H4 (cell line): ENCODE measurements at regions not wholly inside any gene's neighbourhood (a gene's known extent, or its start where the extent isn't known, plus 50 kb on each side); places are given as distances from the start of the nearest gene placed in this dataset.

Experiments used
- DNase-seq: peaks from one replicate; pipeline ENCODE4 v3.0.0-alpha.2; 2015; ENCODE audit warnings: low spot score

DNA sequence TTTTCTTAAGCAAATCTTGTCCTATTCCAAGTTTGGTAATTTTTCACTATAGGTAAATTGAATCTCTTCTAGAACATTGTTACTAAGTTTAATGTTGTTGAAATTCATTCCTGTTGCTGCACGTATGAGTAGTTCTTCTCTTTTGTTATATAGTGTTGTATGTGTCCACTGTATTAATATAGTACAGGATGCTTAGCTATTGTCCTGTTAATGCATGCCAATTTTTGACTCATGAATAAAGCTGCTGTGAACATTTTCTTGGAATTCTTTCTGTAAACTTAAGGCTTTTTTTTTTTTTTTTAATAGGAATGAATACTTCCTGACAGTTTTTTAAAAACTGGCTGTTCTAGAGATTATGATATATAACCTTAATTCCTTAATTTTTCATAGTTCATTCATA lies 326.9 kb downstream of the SLC4A3 start:
- no peak for DNase-seq

DNA sequence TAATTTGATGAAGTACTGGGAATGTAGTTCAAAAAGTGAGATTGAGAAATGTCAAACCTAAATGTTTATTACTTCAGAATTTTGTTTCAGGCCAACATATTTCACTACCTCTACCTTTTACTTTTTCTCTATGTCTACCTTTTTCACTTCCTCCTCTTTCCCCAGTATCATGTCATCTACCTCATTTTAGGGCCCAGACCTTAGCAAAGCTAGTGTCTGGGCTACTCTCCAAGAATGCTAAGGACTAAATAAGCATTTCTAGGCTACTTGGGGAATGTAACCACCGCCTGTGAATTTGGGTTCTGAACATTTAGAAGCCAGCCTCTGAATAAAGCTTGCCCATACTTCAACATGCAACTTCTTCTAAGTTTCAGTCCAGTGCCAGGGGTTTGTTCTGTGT lies 330.4 kb downstream of the SLC4A3 start:
- no peak for DNase-seq

DNA sequence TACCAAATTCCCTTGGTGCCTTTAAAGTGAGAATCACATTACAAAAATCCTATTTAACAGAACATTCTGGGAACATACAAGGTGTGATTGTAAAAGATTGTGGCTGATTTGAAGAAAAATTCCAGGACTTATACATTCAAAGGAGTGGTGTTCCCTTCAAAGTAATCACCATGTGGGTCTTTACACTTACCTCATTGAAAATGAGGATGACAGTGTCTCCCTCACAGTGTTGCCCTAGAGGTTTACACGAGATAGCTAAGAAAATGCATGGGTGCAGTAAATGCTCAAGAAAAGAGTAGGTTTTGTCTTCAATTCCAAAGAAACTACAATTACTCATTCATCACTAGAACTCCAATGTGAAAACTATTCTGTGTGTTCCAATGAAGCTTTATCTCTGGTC lies 331.5 kb downstream of the SLC4A3 start:
- no peak for DNase-seq

DNA sequence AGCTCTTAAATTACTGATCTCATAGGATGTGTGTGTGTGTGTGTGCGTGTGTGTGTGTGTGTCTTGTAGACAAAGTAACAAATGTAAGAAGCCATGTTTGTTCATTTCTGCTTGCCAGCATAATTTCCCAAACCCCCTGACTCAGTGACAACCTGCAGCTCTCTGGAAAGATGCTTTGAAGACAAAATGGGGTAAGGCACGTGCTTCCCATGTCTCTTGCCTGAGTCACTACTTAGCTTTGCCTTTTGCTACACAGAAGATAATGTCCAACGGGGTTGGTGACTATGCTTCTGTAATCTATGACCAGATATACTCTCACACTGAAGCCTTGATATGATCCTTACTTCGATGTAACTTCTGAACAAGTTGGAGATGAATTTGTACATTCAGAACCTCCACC lies 332.0 kb downstream of the SLC4A3 start:
- DNase-seq = no peak

DNA sequence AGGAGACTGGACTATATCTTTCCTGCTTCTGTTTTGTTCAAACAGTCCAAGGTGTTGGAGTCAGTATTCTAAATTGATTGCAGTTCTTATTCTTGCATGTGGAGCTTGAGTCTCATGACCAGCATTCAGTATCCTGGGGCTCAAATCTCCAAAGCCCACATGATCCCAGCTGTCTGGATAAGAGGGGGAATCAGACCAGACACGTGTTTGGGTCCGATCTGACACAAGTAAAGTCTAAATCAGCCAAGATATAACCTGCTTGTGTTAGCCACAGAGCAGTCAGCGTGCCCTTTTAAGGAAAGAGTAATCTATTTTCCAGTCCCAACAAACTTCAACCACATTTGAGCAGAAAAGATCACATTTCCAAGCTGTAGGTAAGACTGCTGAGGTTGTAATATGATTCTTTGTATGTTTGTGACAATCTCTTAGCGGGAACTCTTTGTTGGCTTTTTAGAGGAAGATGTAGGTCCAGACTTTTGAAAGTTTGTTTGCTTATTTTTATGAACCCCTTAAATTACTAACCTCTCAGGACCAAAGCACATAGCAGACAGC lies 334.6 kb downstream of the SLC4A3 start:
- peak; percentile 86 for DNase-seq

DNA sequence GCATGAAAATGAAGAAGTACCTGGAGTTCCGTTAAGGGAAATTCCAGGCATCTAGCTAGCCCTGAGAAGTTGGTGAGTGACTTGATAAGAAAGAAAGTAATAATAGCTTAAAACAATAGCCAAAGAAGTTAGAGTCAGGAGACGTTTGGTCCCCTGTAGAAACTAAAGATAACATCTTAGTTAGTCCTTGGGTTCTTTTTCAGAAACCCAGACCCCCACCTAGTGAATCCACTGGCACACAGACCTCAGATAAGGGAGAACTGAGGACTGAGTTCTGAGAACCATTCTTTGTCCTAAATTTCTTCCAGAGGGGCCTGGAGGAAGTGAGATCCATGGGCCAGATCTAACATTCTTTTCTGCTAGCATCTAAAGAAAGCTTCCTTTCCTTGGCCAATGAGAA lies 335.4 kb downstream of the SLC4A3 start:
- DNase-seq = no peak

DNA sequence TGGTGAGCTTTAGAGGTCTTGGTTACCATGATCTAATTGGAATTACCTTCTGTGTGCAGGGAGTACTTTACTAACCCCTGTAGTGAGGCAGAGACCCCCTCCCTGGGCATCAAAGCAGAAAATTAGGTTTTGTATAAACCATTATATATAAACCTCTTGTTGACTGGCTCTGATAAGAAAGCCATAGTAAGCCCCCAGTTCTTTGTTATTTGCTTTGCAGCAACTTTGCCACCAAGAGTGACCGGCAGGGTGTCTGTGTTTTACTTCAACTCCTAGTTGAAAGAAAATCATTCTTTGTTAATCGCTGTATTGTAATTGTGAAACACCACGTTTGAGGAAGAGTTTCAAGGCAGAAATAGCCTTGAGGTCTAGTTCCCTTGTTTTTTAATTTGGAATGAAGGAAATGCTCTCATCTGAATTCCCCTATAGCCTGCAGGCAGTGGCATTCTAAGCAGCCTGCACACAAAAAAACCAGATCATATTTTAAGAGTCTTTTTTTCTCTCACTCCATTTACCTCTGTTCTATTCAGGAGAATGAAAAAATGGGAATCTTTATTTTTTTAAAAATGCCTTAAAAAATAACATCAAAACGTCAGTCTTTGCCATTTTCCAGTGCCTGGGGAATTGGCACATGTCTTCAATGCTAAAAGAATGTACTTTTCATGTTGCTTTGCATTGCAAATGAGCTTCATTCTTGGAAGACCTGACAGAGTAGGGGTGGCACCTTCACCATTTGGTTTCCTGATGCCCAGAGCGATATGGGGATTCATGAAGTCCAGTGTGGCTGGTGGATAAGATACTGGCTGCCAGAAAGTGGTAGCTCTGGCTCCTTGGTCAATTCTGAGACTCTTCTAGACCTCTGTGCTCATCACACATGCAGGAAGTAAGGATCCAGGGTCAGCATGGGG lies 338.1 kb downstream of the SLC4A3 start:
- no peak for DNase-seq

DNA sequence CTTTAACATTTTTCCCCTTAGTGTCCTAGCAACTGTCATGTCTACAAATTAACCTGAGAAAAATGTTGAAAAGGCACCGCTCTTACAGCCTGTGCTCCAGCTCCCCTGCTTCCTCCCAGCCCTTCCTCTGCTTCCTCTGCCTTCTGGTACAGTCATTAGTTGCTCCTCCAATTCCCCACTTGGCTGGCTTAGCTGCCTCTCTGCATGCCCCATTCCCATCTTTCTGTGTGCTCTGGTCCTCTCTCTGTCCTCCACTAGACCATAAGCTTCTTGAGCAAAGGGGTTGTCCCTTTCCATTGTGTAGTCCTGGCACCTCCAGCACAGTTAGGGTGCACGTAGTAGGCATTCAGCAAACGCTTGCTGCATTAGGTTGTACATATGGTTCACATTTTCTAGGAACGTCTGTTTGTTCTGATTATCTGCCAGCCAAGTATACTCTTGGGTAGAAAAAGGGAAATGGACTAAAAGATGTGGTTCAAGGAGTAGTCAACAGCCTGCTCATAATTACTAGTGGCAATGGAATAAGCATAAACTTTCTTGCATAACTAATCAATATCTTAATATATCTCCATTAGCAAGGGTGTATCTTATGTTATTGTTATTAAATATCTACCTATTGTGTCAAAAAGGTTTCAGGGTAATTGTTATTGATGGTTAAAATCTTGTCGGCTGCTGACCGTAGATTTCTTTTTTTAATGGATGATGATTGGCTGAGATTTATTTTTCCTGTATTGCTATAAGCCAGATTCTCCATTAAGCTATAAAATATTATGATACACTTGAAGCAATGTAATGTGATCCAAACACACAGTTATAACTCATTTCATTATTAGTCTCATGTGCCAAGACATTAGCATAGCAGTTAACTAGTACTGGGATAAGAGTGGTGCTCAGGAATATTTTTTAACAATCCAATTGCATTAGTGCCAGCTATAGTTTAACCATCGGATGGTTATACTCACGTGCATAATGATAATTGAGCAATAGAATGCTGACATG lies 340.1 kb downstream of the SLC4A3 start:
- no peak for DNase-seq

DNA sequence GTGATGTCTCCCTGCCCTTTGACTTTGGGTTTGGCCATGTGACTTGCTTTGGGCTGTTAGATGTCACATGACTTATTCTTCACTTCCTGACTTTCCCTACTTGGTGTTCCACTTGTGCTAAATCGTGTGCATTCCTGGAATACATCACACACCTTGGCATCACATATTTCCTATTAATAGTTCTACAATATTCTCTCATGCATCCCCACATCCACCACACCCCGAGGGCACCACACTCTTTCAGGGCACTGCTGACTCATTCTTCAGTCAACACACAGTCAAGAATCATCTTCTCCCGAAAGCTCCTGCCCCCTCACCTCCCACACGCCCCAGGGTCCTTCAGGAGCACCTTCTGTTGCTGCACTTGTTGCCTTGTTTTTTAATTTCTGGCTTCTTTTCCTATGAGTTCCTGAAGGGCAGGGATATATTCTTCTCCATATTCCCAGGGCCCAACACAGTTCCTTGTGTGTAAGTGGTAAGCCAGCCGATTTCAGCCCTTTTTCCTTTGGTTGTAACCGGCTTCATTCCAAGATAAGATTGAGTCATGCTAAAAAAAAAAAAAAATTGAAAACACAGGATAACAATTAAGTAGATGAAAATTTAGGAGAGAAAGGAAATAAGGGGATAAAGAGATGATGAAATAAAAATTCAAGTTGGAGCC lies 341.4 kb downstream of the SLC4A3 start:
- peak; percentile 78 for DNase-seq

DNA sequence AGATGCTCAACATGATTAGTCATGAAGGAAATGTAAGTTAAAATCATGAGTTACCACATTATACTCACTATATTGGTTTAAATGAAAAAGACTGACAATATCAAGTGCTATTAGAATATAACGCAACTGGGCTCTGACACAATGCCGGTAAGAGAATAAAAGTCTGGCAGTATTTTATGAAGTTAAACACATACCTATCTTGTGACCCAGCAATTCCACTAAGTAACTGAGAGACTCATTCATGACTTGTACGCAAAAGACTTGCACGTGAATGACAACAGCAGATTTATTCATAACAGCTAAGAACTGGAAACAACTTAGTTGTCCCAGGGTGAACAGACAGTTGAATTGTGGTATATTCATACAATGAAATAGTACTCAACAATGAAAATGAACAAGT lies 342.1 kb downstream of the SLC4A3 start:
- peak; percentile 58 for DNase-seq

DNA sequence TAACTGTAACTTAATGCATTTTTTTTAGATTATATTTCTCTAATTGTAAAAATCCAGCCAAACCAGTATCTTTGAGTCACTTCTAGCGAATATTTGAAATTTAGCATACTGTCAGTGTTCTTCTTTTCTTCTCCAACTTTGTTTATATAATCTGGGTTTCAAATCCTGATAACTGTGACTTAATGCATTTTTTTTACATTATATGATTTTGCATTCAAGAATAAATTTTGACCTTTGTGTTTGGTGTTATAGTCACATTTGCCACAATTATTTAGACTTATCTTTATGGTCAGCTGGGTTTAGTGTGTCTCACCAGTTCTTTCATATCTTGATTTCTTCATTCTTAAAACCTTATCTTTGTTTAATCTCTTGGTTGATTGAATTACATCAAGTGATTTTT lies 345.7 kb downstream of the SLC4A3 start:
- no peak for DNase-seq

DNA sequence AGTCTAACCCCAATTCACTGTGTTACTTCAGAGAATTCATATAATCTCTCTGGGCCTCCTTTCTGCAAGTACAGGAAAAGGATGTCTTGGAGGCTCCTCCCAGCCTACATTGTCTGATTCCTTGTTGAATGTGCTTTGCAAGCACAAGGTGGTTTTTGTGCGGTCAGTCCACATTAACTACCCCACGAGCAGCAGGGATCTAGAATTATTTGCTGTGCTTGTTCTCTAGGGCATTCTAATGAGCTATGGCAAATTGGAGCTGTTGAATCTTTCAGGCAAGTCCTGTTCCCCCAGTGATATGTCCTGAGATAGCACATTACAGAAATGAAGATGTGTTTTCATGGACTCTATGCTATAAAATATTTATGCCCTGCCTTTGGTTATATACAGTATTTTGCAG lies 349.4 kb downstream of the SLC4A3 start:
- DNase-seq = no peak

DNA sequence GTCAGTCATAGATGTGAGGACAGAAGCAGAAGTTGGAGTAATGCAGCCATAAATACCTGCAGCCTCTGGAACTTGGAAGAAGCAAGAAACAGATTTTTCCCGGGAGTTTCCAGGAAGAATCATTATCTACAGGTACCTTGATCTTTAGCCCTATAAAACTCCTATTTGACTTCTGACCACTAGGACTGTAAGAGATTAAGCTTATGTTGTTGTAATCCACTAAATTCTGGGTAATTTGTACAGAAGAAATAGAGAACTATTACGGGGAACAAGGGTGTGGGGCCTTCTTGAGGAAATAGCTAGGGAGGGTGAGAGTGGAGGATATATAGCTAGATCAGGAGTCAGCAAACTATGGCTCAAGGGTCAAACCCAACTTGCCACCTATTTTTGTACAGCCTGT lies 353.2 kb downstream of the SLC4A3 start:
- DNase-seq = no peak

DNA sequence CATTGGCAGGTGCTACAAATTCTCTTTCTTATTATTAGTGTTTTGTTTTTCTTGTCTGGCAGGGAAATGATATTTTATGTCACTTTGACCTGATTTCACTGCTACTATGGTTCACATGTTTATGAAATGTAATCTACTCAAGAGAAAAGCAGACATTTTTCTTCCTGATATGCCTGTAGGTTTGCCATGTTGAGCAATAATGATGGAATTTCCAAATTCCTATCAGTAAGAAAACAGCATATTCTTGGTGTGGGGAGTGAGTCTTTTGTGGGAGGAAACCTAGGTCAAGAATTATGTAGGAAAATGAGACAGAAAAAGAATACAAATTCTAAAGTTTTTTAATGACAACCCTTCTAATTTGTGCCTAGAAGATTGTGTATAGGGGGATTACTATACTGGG lies 356.4 kb downstream of the SLC4A3 start:
- no peak for DNase-seq

DNA sequence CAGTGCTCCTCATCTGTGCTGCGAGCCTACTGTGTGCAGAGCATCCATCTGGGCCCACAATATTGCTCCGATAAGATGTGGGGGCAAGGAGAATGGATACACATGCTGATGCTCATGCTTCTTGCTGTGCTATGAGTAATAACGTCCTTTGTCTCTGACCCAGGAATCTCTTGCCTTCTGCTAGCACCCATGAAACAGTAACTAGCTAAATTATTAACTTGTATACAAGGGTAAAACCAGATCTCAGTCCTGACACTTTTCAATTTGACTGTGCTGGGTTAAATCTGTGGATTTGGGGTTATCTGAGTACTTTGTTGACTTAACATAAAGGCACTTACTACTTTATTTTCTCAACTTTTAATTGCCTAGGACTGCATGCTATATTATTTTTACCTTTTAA lies 357.6 kb downstream of the SLC4A3 start:
- no peak for DNase-seq

DNA sequence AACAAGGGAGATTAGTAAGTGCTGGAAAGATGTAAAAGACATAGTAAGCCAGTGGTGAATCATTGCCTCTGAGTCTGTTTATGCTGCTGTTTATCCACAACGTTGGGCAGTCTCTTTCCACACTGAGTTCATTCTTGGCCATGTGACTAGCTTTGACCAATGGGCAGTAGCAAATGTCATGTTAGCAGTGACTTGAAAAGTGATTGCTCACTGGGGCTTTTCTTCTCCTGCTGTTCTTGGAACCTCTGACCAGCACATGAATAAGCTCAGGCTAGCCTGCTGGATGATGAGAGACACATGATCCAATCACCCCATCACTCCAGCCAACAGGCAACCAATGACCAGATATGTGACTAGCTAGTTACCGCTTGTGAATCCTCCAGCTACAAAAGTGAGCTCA lies 360.4 kb downstream of the SLC4A3 start:
- DNase-seq = peak; percentile 92

DNA sequence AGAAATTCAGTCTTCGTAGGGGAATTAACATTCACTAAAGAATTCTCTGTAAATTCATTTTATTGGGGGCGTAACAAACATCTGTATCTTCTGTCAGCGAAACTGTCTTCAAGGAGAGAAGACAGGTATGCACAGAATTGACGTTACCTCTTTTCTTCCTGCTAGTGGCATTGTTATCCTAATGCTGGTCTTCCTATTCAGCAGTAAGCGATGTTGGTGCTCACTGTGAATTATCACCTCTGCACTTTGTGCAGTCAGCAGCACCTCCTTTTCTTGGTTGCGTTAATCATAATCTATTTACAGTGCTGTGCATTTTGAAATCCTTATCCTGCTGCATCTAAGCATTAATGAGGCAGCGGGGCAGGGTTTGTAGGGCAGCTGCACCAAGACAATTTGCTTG lies 362.3 kb downstream of the SLC4A3 start:
- no peak for DNase-seq

DNA sequence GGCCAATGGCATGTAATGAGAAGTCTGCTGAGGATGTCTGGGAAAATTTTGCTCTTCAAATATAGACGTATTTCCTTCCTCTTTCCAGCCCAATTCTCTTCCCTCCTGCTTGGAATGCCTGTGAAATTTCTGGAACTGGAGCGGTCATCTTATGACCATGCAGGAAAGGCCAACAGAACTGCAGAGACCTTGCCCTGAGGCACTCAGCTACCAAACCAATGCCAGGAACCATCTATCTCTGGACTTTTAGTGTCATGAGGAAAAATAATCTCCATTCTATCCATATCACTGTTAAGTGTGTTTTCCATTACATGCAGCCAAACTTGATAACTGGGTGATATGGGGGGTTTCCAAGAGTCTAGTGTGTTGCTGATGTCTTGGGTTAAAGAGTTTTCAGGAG lies 363.7 kb downstream of the SLC4A3 start:
- DNase-seq = no peak

DNA sequence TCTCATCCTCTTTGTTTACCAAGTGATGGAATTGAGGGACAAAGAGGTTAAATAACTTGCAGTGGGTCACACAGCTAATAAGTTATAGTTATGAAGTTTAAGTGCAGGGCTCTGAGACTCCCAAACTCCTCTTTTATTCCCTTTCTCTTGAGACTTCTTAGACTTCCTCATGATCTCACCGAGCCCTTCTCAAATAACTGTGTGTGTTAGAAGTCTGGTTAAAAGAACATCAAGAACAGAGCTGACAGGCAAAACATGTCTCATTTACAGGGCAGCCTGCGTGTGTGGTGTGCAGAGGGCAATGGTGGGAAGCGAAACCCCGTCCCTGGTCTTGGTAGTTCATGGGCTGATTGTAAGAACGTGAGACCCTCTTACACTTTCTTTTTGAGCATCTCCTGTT lies 368.0 kb downstream of the SLC4A3 start:
- no peak for DNase-seq

DNA sequence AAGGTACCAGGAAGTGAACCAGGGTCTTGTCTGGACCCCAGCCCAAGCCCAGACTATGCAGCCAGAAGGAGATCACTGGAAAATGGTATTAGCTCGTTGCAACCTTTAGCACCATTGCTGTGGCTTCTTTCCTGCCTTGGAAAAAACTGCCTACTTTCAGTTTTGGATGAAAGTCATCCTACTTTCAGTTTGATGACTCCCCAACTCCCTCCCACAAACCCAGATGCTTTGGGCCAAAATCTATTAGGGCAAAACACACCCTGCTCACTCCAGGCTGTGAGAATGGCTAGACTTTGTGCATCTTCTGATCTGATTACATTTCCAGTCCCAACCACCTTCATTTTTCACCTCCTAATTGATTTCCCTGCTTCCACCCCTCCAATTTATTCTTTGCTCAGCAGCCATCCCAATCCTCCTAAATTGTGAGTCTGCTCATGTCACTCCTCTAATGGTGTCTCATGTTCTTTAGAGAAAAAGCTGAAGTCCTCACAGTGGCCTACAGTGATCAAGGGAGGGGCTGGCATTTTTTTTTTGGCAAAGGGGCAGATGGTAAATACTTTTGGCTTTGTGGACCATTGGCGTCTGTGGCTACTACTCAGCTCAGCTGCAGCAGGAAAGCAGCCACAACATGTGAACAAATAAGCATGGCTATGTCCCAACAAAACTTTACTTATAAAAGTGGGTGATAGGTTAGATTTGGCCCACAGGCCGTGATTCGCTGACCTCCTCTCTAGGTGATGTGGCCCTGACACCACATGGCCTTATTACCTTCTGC lies 368.7 kb downstream of the SLC4A3 start:
- DNase-seq = no peak

DNA sequence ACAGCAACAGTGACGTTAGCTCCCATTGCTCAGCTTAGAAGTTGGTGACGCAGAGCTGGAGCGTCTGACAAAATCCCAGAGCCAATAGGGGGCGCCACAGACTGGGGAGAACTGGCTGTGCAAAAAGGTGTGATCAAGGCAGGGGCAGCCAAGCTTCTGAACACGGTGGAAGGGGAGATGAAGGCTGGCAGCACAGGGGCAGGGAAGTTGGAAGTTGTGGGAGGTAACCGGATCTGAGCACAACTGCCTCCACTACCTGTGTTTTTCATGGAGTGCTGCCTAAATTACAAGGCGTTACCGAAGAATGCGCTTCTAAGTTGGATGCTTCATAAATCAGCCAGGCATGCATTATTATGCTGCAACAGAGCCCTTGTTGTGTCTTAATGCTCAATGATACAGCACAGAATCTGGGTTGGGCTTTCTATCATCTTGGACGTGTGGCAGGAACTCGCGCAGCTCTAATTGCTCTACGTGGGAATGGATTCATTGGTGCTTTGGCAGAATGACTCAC lies 370.0 kb downstream of the SLC4A3 start:
- DNase-seq = peak; percentile 21
